GM18499 (cell line): ENCODE measurements at regions not wholly inside any gene's neighbourhood (a gene's known extent, or its start where the extent isn't known, plus 50 kb on each side); places are given as distances from the start of the nearest gene placed in this dataset.

ENCODE experiments used
- ATAC-seq: cut with Tn5 transposase; IDR thresholded peaks from one replicate; pipeline ENCODE4 v1.9.1; 2021; ENCODE audit warnings: moderate number of reproducible peaks; ENCODE audit not compliant: insufficient read depth, unreplicated experiment

GRCh38 chr9:11417782-11418181, 805.0 kb upstream of the PTPRD start:
- ATAC-seq, result no peak

- no peak for ATAC-seq
These were observed 818.7 kb upstream of the PTPRD start for GRCh38 chr9:11431490-11431889.

DNA sequence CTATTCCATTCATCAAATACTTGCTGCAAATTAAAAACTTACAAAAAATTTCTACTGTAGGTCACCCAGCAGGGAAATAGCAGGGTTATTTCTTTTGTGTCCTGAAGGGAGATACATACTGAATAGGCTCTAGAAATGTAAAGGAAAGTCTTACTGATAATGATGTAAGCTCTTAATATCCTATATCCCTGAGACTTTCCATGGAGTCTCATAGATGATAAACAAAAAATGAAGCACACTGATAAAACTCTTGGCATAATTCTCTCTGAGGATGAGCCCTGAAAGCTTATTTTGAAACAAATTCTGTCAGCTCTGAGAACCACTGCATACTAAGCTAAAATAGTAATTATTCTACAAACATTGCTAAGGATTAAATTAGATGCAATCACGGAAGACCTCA, 819.6 kb upstream of the PTPRD start:
- ATAC-seq, result no peak

DNA sequence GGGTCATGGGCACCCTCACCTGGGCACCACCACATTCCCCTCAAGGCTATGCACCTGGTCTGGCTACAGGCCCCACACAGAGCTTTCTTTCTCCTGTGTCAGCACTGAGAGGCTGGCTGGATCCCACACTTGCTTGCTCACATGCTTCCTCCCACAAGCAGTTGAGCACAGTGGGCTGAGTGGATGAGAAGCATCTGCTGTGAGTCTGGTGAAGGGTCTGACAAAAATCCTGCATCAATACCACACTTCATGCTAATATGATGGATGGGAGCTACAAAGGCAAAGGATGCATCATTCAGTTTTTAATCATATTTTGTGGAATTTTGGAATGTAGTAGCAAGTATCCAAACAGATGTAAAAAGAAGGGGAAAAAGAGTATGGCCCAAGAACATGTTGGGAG, 830.8 kb upstream of the PTPRD start:
- ATAC-seq, result no peak

DNA sequence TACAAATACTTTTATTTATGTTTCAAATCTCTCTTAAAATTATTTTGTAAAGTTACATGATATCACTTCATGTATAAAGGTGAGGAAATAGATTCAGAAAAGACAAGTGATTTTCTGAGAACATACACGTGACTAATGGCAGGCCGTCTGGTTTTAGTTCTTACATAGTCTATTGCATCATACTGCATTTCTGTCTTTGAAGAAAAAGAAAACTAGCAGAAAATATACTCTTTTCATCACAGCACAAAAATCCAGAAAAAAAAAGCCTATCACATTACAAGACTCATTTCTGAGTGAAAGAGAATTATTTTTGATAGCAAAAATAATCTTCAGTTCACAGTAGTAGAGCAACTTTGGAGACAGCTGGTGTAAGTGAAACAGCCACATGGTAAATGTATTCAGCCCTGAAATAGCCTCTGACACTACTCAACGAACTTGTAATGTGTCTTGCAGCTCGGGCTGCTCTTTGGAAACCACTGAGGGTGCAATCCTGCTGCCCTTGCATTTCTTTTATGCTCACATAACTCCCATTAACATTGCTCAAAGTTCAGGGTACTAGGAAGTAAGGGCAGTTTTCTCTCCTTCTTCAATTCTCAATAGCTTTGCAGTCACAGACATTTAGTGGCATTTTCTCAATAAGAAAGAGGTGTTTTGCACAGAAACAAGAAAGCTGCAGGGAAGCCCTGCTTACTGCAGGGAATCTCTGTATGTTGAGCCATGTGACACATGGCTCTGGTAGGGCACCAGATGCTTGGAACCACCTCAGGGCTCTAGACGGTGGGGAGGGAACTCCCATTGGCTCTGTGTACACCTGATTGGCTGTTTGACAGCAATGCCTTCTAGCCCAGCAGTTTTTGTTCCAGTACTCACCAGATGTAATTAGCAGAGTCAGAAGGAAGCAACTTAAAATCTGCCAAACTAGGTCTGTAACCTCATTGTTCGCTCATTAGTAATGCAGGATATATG, 845.3 kb upstream of the PTPRD start:
- no peak for ATAC-seq

- no peak for ATAC-seq
These were observed 856.9 kb upstream of the PTPRD start for GRCh38 chr9:11469745-11470144.

- ATAC-seq, result no peak
These were observed 858.5 kb upstream of the PTPRD start for GRCh38 chr9:11471321-11471720.

DNA sequence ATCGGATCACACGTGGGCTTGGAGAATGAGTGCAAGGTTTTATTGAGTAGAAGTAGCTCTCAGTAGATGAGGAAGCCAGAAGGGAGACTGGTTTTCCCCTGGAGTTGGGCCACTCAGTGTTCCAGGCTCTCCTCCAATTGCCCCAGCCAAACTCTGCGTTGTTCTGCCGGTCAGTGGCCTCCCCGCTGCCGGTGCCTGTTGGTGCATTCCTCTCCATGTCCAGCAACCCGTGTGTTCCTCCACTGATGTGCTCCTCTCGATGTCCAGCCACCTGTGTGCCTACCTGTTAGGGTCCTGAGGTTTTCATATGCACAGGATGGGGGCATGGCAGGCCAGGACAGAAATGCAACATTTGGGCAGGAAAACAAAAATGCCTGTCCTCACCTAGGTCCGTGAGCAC, 888.0 kb upstream of the PTPRD start:
- ATAC-seq, result no peak

DNA sequence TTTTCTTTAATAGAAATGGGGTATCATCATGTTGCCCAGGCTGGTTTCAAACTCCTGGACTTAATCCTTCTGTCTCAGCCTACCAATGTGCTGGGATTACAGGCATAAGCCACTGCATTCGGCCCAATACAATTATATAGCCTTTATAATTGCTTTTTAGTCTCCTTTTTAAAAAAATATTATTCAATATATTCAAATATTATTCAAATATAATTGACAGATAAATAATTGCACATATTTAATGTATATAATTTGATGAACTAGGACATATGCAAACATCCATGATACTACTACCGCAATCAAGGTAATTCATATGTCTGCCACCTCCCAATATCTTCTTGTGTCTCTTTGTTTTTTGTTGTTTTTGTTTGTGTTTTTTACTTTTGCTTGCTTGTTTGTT, 894.2 kb upstream of the PTPRD start:
- no peak for ATAC-seq

GRCh38 chr9:11537566-11537965, 924.8 kb upstream of the PTPRD start:
- no peak for ATAC-seq

- ATAC-seq, result no peak
These were observed 930.0 kb upstream of the PTPRD start for GRCh38 chr9:11542781-11543180.

DNA sequence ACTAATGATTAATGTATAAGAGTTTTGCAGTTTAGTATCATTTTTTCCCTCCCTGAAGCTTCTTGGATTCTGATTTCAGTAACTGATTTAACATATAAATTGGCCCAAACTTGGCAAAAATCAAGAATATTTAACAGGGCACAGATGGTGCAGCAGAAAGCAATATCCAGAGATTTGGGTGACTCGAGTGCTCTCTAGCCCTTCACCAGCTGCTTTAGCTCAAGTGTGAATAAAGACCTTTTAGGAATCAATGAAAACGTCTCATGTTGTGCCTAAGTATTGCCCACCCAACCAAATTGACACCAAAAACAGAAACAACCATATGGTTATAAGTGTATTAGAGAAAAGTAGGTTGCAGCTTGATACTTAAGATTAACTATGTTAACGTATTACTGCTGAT, 933.4 kb upstream of the PTPRD start:
- ATAC-seq, result no peak

DNA sequence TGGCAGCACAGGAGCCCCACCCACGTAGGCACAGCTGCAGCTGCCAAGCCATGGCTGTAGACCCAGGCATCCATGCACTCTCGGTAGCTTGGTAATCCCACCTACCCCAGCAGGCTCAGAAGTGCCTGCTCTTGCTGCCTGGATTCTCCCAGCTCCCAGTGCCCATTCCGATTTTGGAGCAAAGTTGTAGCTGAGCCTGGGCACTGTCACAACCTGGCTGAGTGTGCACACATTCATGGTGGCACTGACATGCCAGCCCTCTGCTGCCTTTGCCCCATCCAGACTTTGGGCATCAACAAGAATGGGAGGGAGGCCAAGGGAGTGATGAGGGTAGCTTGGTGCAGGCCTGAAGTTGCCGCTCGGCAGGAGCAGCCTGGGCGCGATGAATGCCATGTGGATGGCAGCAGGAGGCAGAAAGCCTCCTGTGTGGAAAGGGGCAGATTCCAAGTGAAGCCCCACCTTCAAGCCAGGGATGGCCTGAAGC, 936.6 kb upstream of the PTPRD start:
- no peak for ATAC-seq

GRCh38 chr9:11551106-11551505, 938.3 kb upstream of the PTPRD start:
- ATAC-seq, result no peak

DNA sequence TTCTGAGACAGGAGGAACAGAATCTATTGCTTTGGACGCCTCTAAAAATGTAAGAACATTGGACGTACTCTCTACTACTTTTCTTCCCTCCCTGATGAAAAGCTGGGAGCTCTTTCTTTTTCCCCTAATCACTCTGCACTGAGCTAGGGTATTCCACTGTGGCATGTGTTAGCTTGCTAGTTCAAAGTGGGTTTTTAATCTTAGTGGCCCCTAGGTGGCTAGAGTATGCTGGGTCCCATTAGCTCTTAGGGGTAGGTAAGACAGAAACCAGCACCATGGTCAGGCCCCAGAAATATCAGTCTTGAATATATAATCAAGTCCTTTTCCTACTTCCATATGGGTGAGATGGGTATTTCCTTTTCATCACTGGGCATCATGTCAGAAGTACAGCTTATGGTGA, 945.2 kb upstream of the PTPRD start:
- ATAC-seq, result no peak

DNA sequence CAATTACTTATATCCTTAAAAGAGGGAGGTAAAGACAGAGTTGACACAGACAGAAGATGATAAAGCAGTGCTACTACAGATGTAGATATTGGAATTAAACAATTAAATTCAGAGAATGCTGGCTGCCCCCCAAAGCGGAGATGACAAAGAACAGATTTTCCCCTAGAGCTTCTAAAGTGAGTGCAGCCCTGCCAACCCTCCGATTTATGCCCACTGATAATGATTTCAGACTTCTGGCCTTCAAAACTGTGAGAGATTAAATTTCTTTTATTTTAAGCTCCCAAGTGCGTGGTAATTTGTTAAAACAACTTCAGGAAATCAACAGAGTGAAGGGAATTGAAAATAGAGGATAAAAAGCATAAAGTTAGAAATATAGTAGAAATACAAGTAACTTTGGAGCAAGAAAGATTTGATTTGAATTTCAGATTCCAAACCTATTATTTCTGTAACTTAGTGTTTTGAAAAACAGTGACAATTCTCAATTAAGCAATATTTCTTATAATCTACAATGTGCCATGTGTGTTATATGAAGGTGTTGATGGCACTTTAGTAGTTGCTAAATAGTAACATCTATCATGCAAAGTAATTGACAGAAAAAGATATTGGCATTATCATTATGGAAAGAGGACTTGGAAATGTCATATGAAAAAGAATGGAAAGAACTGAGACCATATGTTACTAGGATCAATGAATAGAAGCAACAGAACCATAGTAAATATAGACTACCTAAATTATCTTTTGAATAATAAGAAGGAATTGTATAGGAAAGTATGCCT, 946.4 kb upstream of the PTPRD start:
- no peak for ATAC-seq

- no peak for ATAC-seq
These were observed 964.7 kb upstream of the PTPRD start for GRCh38 chr9:11577522-11577921.

- ATAC-seq, result no peak
These were observed 983.0 kb upstream of the PTPRD start for GRCh38 chr9:11595756-11596155.

GRCh38 chr9:11618241-11618805, 1005.5 kb upstream of the PTPRD start:
- ATAC-seq, result no peak

DNA sequence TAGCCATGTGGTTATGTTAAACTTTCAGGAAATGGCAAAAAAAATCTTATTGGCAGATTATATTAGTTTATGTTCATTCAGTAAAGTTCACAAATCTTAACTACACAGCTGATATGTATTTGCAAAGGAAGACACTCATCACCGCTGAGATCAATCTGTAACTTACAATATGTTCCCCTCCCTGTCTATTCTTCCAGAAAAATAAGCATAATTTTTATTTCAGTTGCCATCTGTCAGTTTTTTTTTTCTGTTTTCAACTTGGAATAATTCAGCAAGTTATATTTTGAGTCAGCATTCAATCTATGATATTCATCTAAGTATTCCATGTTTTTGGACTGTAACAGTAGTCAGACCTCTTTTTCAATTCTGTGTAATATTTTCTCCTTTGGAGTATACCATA, 1019.9 kb upstream of the PTPRD start:
- no peak for ATAC-seq

GRCh38 chr9:11646831-11647230, 1034.0 kb upstream of the PTPRD start:
- no peak for ATAC-seq
